SU-DHL-6 (cell line): ENCODE measurements at regions not wholly inside any gene's neighbourhood (a gene's known extent, or its start where the extent isn't known, plus 50 kb on each side); places are given as distances from the start of the nearest gene placed in this dataset.

Experiments
- H2AFZ ChIP-seq: fragments of 200-600 bp; sonication (generic); 2 replicates; pipeline ENCODE4 v1.6.1; 2014; ENCODE audit warnings: low read depth, mild to moderate bottlenecking, moderate library complexity, mixed read lengths, antibody characterized with exemption, low read length; ENCODE audit not compliant: severe bottlenecking
- H3F3A ChIP-seq: fragments of 200-600 bp; shearing (Covaris generic); 2 replicates; pipeline ENCODE4 v1.6.0; 2016; ENCODE audit warnings: antibody characterized with exemption, mild to moderate bottlenecking; ENCODE audit not compliant: insufficient read depth
- H3K27ac ChIP-seq: fragments of 200-600 bp; sonication (generic); 2 replicates; pipeline ENCODE4 v1.5.1; 2016; ENCODE audit warnings: low read depth, mild to moderate bottlenecking, low read length, moderate library complexity, mixed read lengths
- H3K27me3 ChIP-seq: fragments of 200-600 bp; sonication (generic), shearing (Covaris generic); 2 replicates; pipeline ENCODE4 v1.6.0; 2014; ENCODE audit warnings: mild to moderate bottlenecking, low read length
- H3K36me3 ChIP-seq: fragments of 200-600 bp; sonication (generic); 2 replicates; pipeline ENCODE4 v1.6.1; 2014; ENCODE audit warnings: mild to moderate bottlenecking, low read length, mixed read lengths
- H3K4me2 ChIP-seq: fragments of 300-600, 200-600 bp; shearing (Covaris generic), sonication (generic); 2 replicates; pipeline ENCODE4 v1.6.0; 2014; ENCODE audit warnings: low read length, low read depth, mild to moderate bottlenecking; ENCODE audit not compliant: poor library complexity, severe bottlenecking
- H3K4me3 ChIP-seq: fragments of 200-600 bp; sonication (generic); 2 replicates; pipeline ENCODE4 v1.5.1; 2014; ENCODE audit warnings: antibody characterized with exemption, low read length, mild to moderate bottlenecking, mixed read lengths; ENCODE audit not compliant: insufficient read depth, poor library complexity, severe bottlenecking
- H3K79me2 ChIP-seq: fragments of 200-600 bp; sonication (generic); 2 replicates; pipeline ENCODE4 v1.6.1; 2014; ENCODE audit warnings: mild to moderate bottlenecking, low read length, moderate library complexity; ENCODE audit not compliant: insufficient read depth
- H3K9ac ChIP-seq: fragments of 200-600 bp; sonication (generic); 2 replicates; pipeline ENCODE4 v1.7.0; 2014; ENCODE audit warnings: mild to moderate bottlenecking, low read length
- H3K9me2 ChIP-seq: fragments of 200-600 bp; sonication (generic); replicated peaks from 2 replicates; pipeline ENCODE4 v1.6.1; 2014; ENCODE audit warnings: low read length; ENCODE audit not compliant: insufficient read depth
- H3K9me3 ChIP-seq: fragments of 200-600 bp; sonication (generic); 2 replicates; pipeline ENCODE4 v1.6.1; 2014; ENCODE audit warnings: low read length, mixed read lengths; ENCODE audit not compliant: insufficient read depth
- H4K20me1 ChIP-seq: fragments of 200-600 bp; sonication (generic); 2 replicates; pipeline ENCODE4 v1.6.1; 2014; ENCODE audit warnings: low read depth, mild to moderate bottlenecking, antibody characterized with exemption, low read length, moderate library complexity, mixed read lengths
- CTCF ChIP-seq: fragments of 200-600 bp; sonication (generic); IDR thresholded peaks from one replicate; pipeline ENCODE4 v1.5.1; 2017; ENCODE audit warnings: antibody characterized with exemption, mild to moderate bottlenecking, low read length, moderate library complexity; ENCODE audit not compliant: insufficient read depth, poor library complexity, severe bottlenecking
- EZH2phosphoT487 ChIP-seq: fragments of 200-600 bp; sonication (generic), shearing (Covaris generic); conservative IDR thresholded peaks from 2 replicates; pipeline ENCODE4 v1.6.1; 2018; ENCODE audit warnings: mild to moderate bottlenecking, antibody characterized with exemption, low read length, moderate library complexity, mixed read lengths

- H2AFZ ChIP-seq, result no peak overlapping the region
- H3K9me3 ChIP-seq, result no peaks in the 10 kb centered on the region
- no peak overlapping the region for H3K27ac ChIP-seq
- no peaks in the 10 kb centered on the region for H3K27me3 ChIP-seq
- no peaks in the 10 kb centered on the region for H3K79me2 ChIP-seq
- H3K4me2 ChIP-seq, result no peak overlapping the region
- H3K36me3 ChIP-seq, result no peaks in the 10 kb centered on the region
- no peak overlapping the region for H3K4me3 ChIP-seq
- H3F3A ChIP-seq, result no peaks in the 10 kb centered on the region
- H3K9me2 ChIP-seq, result no peaks in the 10 kb centered on the region
- H4K20me1 ChIP-seq, result no peaks in the 10 kb centered on the region
- H3K9ac ChIP-seq, result no peak overlapping the region
- TF ChIP-seq CTCF, result no peak
- TF ChIP-seq EZH2phosphoT487, result no peak
Observed at GRCh38 chr15:95715906-95716656, 614.4 kb upstream of the NR2F2 start.

DNA sequence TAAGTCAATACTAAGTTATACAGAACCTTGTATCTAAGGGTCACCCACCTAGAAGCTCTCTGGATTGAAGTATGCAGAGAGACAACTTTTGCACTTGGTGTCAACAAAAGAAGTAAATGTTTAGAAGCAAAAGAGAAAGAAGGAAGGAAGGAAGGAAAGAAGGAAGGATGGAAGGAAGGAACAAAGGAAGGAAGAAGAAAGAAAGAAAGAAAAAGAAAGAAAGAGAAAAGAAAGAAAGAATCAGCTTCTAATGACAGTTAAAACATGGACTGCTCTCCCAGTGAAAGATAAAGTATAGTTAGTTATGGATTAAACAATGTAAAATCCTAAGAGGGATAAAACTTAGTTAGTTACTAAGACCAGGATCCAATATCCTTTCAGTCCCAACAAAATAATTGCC lies 613.8 kb upstream of the NR2F2 start:
- Histone ChIP-seq H3K79me2 (no peaks in the 10 kb centered on the region), H3K4me2 (no peak overlapping the region), H3K36me3 (no peaks in the 10 kb centered on the region), H3K9ac (no peak overlapping the region), H3K4me3 (no peak overlapping the region), H3K27ac (no peak overlapping the region), H4K20me1 (no peaks in the 10 kb centered on the region), H3K9me3 (no peaks in the 10 kb centered on the region), H3F3A (no peaks in the 10 kb centered on the region), H2AFZ (no peak overlapping the region), H3K9me2 (no peaks in the 10 kb centered on the region), H3K27me3 (no peaks in the 10 kb centered on the region)
- no peak for TF ChIP-seq EZH2phosphoT487
- TF ChIP-seq CTCF, result no peak

- Histone ChIP-seq H3K4me3 (no peak overlapping the region), H2AFZ (no peak overlapping the region), H3K79me2 (no peaks in the 10 kb centered on the region), H3K27me3 (no peaks in the 10 kb centered on the region), H4K20me1 (no peaks in the 10 kb centered on the region), H3K9me3 (no peaks in the 10 kb centered on the region), H3K4me2 (no peak overlapping the region), H3F3A (no peaks in the 10 kb centered on the region), H3K27ac (no peak overlapping the region), H3K36me3 (no peaks in the 10 kb centered on the region), H3K9me2 (no peaks in the 10 kb centered on the region), H3K9ac (no peak overlapping the region)
- no peak for TF ChIP-seq CTCF
- no peak for TF ChIP-seq EZH2phosphoT487
Observed at GRCh38 chr15:95718441-95718840, 612.1 kb upstream of the NR2F2 start.
